22Rv1 (cell line): ENCODE measurements at regions not wholly inside any gene's neighbourhood (a gene's known extent, or its start where the extent isn't known, plus 50 kb on each side); places are given as distances from the start of the nearest gene placed in this dataset.

Experiments
- CTCF ChIP-seq: fragments of 450-650 bp; IDR thresholded peaks from 2 replicates; pipeline ENCODE4 v1.5.1; 2017; ENCODE audit warnings: mild to moderate bottlenecking
- ZFX ChIP-seq: fragments of 450-650 bp; IDR thresholded peaks from 2 replicates; pipeline ENCODE4 v1.6.1; 2017; ENCODE audit warnings: antibody characterized with exemption, borderline replicate concordance

GRCh38 chr20:11205769-11206362 is 532.1 kb upstream of the JAG1 start:
- TF ChIP-seq CTCF (no peak), ZFX (no peak)
